Esophagus muscularis mucosa (tissue), 4 donors: ENCODE measurements at regions not wholly inside any gene's neighbourhood (a gene's known extent, or its start where the extent isn't known, plus 50 kb on each side); places are given as distances from the start of the nearest gene placed in this dataset.

Experiments
- DNase-seq: peaks from one replicate; pipeline ENCODE4 v3.0.0-alpha.2; 2017; ENCODE audit errors: extremely low spot score
- H3K27ac ChIP-seq, 4 donors: fragments of 200-600 bp; sonication (generic); replicated peaks in 1 of 4; 1 replicate in 3 of 4; 2 replicates in 1 of 4; pipeline ENCODE4 v1.5.1; 2016 to 2019; ENCODE audit warnings: mild to moderate bottlenecking in 1 of 4
- H3K27me3 ChIP-seq, 4 donors: fragments of 200-600 bp; sonication (generic); one replicate each; pipeline versions ENCODE4 v1.5.1 to v1.6.0; 2016 to 2019
- H3K36me3 ChIP-seq, 4 donors: fragments of 200-600 bp; sonication (generic); one replicate each; pipeline ENCODE4 v1.5.1; 2016 to 2019
- H3K4me1 ChIP-seq, 4 donors: fragments of 200-600 bp; sonication (generic); one replicate each; pipeline ENCODE4 v1.5.1; 2016 to 2019
- H3K4me3 ChIP-seq, 4 donors: fragments of 200-600 bp; sonication (generic); 1 replicate in 2 of 4; 2 replicates in 2 of 4; pipeline ENCODE4 v1.5.1; 2016 to 2019; ENCODE audit warnings: mild to moderate bottlenecking in 4 of 4, moderate library complexity in 1 of 4
- H3K9me3 ChIP-seq, 4 donors: fragments of 200-600 bp; sonication (generic); 1 replicate in 3 of 4; 2 replicates in 1 of 4; pipeline ENCODE4 v1.5.1; 2016 to 2019
- EP300 ChIP-seq: sonication (generic); formaldehyde crosslinking; IDR thresholded peaks from one replicate; pipeline ENCODE4 v1.6.1; 2017; ENCODE audit warnings: antibody characterized with exemption
- POLR2A ChIP-seq: fragments of 450-650 bp; IDR thresholded peaks from one replicate; pipeline ENCODE4 v1.6.1; 2017; ENCODE audit warnings: antibody characterized with exemption, moderate library complexity, mild to moderate bottlenecking, low read depth
- POLR2AphosphoS5 ChIP-seq, 2 donors: sonication (generic); formaldehyde crosslinking; IDR thresholded peaks; one replicate each; pipeline ENCODE4 v1.6.1; 2017; ENCODE audit warnings: antibody characterized with exemption in 2 of 2
- WGBS: methylation state at CpG from one replicate; pipeline ENCODE4 v1.1.5; 2018; 5-methylcytosine and 5-hydroxymethylcytosine counted together
- intact Hi-C: fragments of 100-400 bp; cut with DNase I; formaldehyde crosslinking; loops from one replicate; pipeline ENCODE4 v1.15.1; 2023
- TF ChIP-seq, protein P1 (sequence below), 3 experiments: fragments of 200-600 bp in 2 of 3; fragments of 450-650 bp in 1 of 3; sonication (generic) in 2 of 3; IDR thresholded peaks; one replicate each; pipeline ENCODE4 v1.5.1; 2017 to 2019; ENCODE audit warnings: antibody characterized with exemption in 3 of 3, mild to moderate bottlenecking in 2 of 3, moderate library complexity in 1 of 3

DNA sequence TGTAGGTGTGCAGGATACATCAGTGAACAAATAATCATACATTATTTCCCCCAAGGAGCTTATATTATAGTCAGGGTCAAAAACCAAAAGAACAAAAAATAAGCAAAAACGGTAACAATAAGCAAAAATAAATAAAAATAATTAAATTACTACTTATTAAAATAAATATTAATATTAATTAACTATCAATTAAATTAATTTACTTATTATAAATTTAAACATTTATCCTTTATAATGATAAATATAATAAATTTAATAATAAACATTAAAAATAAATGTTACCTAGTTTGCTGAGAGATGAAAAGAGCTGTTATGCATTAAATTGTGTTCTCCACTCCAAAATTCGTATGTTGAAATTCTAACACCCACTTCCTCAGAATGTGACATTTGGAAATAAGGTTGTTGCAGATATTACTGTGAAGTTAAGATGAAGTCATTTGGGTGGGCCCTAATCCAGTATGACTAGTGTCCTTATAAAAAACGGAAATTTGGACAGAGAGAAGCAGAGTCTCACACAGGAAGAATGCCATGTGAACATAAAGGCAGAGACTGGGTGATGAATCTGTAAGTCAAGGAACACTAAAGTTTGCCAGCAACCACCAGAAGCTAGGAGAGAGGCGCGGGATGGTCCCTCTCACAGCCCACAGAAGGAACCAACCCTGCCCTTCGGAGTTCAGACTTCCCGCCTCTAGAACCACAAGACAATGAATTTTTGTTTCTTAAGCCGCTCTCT lies 67.2 kb upstream of the IBSP start:
- Histone ChIP-seq H3K9me3 (no peaks in the 10 kb centered on the region), H3K27ac (no peak overlapping the region), H3K36me3 (no peaks in the 10 kb centered on the region), H3K4me3 (no peak overlapping the region), H3K27me3 (no peaks in the 10 kb centered on the region), H3K4me1 (no peaks in the 10 kb centered on the region)
- intact Hi-C loops: no loop called here
- no peak for DNase-seq
- TF ChIP-seq EP300 (no peak), POLR2A (no peak), POLR2AphosphoS5 (IDR thresholded peaks at IDR 0.05) (no peak)
- TF ChIP-seq, protein P1, sequence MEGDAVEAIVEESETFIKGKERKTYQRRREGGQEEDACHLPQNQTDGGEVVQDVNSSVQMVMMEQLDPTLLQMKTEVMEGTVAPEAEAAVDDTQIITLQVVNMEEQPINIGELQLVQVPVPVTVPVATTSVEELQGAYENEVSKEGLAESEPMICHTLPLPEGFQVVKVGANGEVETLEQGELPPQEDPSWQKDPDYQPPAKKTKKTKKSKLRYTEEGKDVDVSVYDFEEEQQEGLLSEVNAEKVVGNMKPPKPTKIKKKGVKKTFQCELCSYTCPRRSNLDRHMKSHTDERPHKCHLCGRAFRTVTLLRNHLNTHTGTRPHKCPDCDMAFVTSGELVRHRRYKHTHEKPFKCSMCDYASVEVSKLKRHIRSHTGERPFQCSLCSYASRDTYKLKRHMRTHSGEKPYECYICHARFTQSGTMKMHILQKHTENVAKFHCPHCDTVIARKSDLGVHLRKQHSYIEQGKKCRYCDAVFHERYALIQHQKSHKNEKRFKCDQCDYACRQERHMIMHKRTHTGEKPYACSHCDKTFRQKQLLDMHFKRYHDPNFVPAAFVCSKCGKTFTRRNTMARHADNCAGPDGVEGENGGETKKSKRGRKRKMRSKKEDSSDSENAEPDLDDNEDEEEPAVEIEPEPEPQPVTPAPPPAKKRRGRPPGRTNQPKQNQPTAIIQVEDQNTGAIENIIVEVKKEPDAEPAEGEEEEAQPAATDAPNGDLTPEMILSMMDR (IDR thresholded peaks at IDR 0.05): no peak
- WGBS: 57% methylated on average over 8 of the region's 8 CpGs

DNA sequence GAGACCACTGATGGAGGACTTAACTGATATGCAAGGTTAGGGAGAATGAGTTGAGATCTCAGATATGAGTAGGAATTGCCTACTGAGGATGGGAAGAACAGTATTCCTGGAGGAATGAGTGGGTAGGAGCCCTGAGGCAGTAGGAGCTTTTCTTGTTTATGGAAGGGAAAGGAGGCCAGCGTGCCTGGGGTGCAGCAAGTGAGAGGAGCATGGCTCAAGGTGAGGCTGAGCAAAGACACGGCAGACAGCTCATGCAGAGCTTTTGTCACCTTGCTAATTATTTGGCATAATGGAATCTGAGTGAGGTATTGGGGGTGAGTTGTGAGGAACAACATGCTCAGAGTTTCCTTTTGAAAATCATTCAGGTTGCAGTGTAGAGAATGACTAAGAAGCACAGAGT lies 65.3 kb upstream of the IBSP start:
- no peak overlapping the region for H3K4me3 ChIP-seq
- WGBS: 72% methylated on average over 2 of the region's 2 CpGs
- no peaks in the 10 kb centered on the region for H3K27me3 ChIP-seq
- no peaks in the 10 kb centered on the region for H3K9me3 ChIP-seq
- TF ChIP-seq, protein P1 (IDR thresholded peaks at IDR 0.05): no peak
- TF ChIP-seq POLR2A: no peak
- no peak for TF ChIP-seq POLR2AphosphoS5 (IDR thresholded peaks at IDR 0.05)
- TF ChIP-seq EP300: no peak
- H3K27ac ChIP-seq: no peak overlapping the region
- DNase-seq: no peak
- intact Hi-C loops: no loop called here
- H3K4me1 ChIP-seq: no peaks in the 10 kb centered on the region
- no peaks in the 10 kb centered on the region for H3K36me3 ChIP-seq

GRCh38 chr4:87734936-87735335 lies 64.4 kb upstream of the IBSP start:
- intact Hi-C loops: no loop called here
- TF ChIP-seq POLR2AphosphoS5 (IDR thresholded peaks at IDR 0.05) (no peak), POLR2A (no peak)
- H3K4me1 ChIP-seq: no peaks in the 10 kb centered on the region
- DNase-seq: no peak
- WGBS: 68% methylated on average over 4 of the region's 4 CpGs
- H3K9me3 ChIP-seq: no peaks in the 10 kb centered on the region
- H3K27ac ChIP-seq: no peak overlapping the region
- no peak overlapping the region for H3K4me3 ChIP-seq
- no peaks in the 10 kb centered on the region for H3K27me3 ChIP-seq
- H3K36me3 ChIP-seq: no peaks in the 10 kb centered on the region

- TF ChIP-seq POLR2A (no peak), POLR2AphosphoS5 (IDR thresholded peaks at IDR 0.05) (no peak), EP300 (no peak)
- TF ChIP-seq, protein P1 (IDR thresholded peaks at IDR 0.05): no peak
- H3K9me3 ChIP-seq: no peaks in the 10 kb centered on the region
- no peaks in the 10 kb centered on the region for H3K4me1 ChIP-seq
- no peaks in the 10 kb centered on the region for H3K27me3 ChIP-seq
- no peak overlapping the region for H3K4me3 ChIP-seq
- intact Hi-C loops: no loop called here
- no peak overlapping the region for H3K27ac ChIP-seq
- DNase-seq: no peak
- H3K36me3 ChIP-seq: no peaks in the 10 kb centered on the region
These were observed 60.9 kb upstream of the IBSP start for GRCh38 chr4:87738483-87738882.

DNA sequence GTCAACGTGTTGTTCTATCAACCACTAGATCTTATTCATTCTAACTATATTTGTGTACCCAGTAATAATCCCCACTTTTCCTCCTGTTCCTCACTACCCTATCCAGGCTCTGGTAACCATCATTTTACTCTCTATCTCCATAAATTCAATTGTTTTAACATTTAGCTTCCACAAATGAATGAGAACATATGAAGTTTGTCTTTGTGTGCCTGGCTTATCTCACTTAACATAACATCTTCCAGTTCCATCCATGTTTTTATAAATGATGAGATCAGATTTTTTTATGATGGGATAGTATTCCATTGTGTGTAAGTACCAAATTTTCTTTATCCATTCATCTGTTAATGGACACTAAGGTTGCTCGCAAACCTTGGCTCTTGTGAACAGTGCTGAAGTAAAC lies 59.9 kb upstream of the IBSP start:
- TF ChIP-seq EP300: no peak
- TF ChIP-seq, protein P1 (IDR thresholded peaks at IDR 0.05): no peak
- TF ChIP-seq POLR2A: no peak
- no peak for TF ChIP-seq POLR2AphosphoS5 (IDR thresholded peaks at IDR 0.05)
- H3K27ac ChIP-seq: no peak overlapping the region
- no peak overlapping the region for H3K4me3 ChIP-seq
- H3K4me1 ChIP-seq: no peaks in the 10 kb centered on the region
- H3K27me3 ChIP-seq: no peaks in the 10 kb centered on the region
- intact Hi-C loops: no loop called here
- H3K9me3 ChIP-seq: no peaks in the 10 kb centered on the region
- 61% methylated on average over 2 of the region's 2 CpGs for WGBS
- no peak for DNase-seq
- no peaks in the 10 kb centered on the region for H3K36me3 ChIP-seq
